Trophoblast cell (in vitro differentiated cells and primary cell): ENCODE measurements at regions not wholly inside any gene's neighbourhood (a gene's known extent, or its start where the extent isn't known, plus 50 kb on each side); places are given as distances from the start of the nearest gene placed in this dataset.

ENCODE experiments used
- DNase-seq, 2 donors: peaks; one replicate each; pipeline ENCODE4 v3.0.0-alpha.2; 2016
- H2AFZ ChIP-seq: 2 replicates; pipeline ENCODE4 v1.6.1; 2013; ENCODE audit warnings: low read length, moderate library complexity, mild to moderate bottlenecking; ENCODE audit not compliant: insufficient read depth, poor library complexity
- H2AK5ac ChIP-seq: 2 replicates; pipeline ENCODE4 v1.6.1; 2013; ENCODE audit warnings: mild to moderate bottlenecking, low read length
- H2BK120ac ChIP-seq: 2 replicates; pipeline ENCODE4 v1.6.1; 2013; ENCODE audit warnings: low read length, mild to moderate bottlenecking, moderate library complexity; ENCODE audit not compliant: insufficient read depth, poor library complexity
- H2BK12ac ChIP-seq: 2 replicates; pipeline ENCODE4 v1.6.1; 2013; ENCODE audit warnings: mild to moderate bottlenecking, low read length, moderate library complexity
- H2BK5ac ChIP-seq: 2 replicates; pipeline ENCODE4 v1.6.1; 2013; ENCODE audit warnings: low read length, low read depth, moderate library complexity, mild to moderate bottlenecking; ENCODE audit not compliant: poor library complexity
- H3K14ac ChIP-seq: 2 replicates; pipeline ENCODE4 v1.6.1; 2013; ENCODE audit warnings: mild to moderate bottlenecking, low read length
- H3K18ac ChIP-seq: 2 replicates; pipeline ENCODE4 v1.6.1; 2013; ENCODE audit warnings: mild to moderate bottlenecking, low read length
- H3K23ac ChIP-seq: 2 replicates; pipeline ENCODE4 v1.6.1; 2013; ENCODE audit warnings: low read length
- H3K27ac ChIP-seq: 2 replicates; pipeline ENCODE4 v1.5.1; 2013; ENCODE audit warnings: low read depth, mild to moderate bottlenecking, inconsistent platforms, low read length, moderate library complexity
- H3K27me3 ChIP-seq: 2 replicates; pipeline ENCODE4 v1.6.1; 2013; ENCODE audit warnings: inconsistent platforms, mild to moderate bottlenecking, low read length, moderate library complexity; ENCODE audit not compliant: insufficient read depth
- H3K36me3 ChIP-seq, 2 experiments: 1 replicate in 1 of 2; 2 replicates in 1 of 2; pipeline ENCODE4 v1.6.1; 2013; ENCODE audit warnings: low read length in 2 of 2, mild to moderate bottlenecking in 2 of 2, moderate library complexity in 1 of 2; ENCODE audit not compliant: insufficient read depth in 2 of 2, control insufficient read depth in 1 of 2
- H3K4ac ChIP-seq: 2 replicates; pipeline ENCODE4 v1.6.1; 2013; ENCODE audit warnings: low read depth, mild to moderate bottlenecking, low read length, moderate library complexity
- H3K4me1 ChIP-seq, 2 experiments: 1 replicate in 1 of 2; 2 replicates in 1 of 2; pipeline ENCODE4 v1.6.1; 2013; ENCODE audit warnings: low read length in 2 of 2, mild to moderate bottlenecking in 2 of 2, moderate library complexity in 1 of 2; ENCODE audit not compliant: insufficient read depth in 2 of 2, control insufficient read depth in 1 of 2
- H3K4me2 ChIP-seq: 2 replicates; pipeline ENCODE4 v1.6.1; 2013; ENCODE audit warnings: inconsistent platforms, mild to moderate bottlenecking, low read length, moderate library complexity
- H3K4me3 ChIP-seq: 2 replicates; pipeline ENCODE4 v1.5.1; 2013; ENCODE audit warnings: mild to moderate bottlenecking, low read depth, low read length, inconsistent platforms
- H3K79me1 ChIP-seq: one replicate; pipeline ENCODE4 v1.6.1; 2013; ENCODE audit warnings: low read length
- H3K79me2 ChIP-seq: 2 replicates; pipeline ENCODE4 v1.6.1; 2013; ENCODE audit warnings: low read length, mild to moderate bottlenecking; ENCODE audit not compliant: control insufficient read depth, insufficient read depth, poor library complexity
- H3K9ac ChIP-seq: 2 replicates; pipeline ENCODE4 v1.6.1; 2013; ENCODE audit warnings: mild to moderate bottlenecking, low read length
- H3K9me3 ChIP-seq: 2 replicates; pipeline ENCODE4 v1.6.1; 2013; ENCODE audit warnings: low read depth, mild to moderate bottlenecking, control low read depth, inconsistent platforms, low read length; ENCODE audit not compliant: insufficient read depth
- H4K12ac ChIP-seq: 2 replicates; pipeline ENCODE4 v1.6.1; 2013; ENCODE audit warnings: low read depth, mild to moderate bottlenecking, low read length, moderate library complexity
- H4K8ac ChIP-seq: 2 replicates; pipeline ENCODE4 v1.6.1; 2013; ENCODE audit warnings: low read depth, mild to moderate bottlenecking, low read length, moderate library complexity
- H4K91ac ChIP-seq: one replicate; pipeline ENCODE4 v1.6.1; 2013; ENCODE audit warnings: low read depth, mild to moderate bottlenecking, low read length, moderate library complexity
- WGBS: extraction: QIAGEN DNeasy Blood & Tissue Kit; methylation state at CpG from one replicate; pipeline ENCODE4 v1.1.7; 2013; ENCODE audit warnings: missing lambda C conversion rate; ENCODE audit not compliant: insufficient read length, insufficient coverage; ENCODE audit errors: extremely low coverage; 5-methylcytosine and 5-hydroxymethylcytosine counted together

GRCh38 chr13:68030152-68030809 lies 800.1 kb upstream of the PCDH9 start:
- Histone ChIP-seq H3K79me2 (no peaks in the 10 kb centered on the region), H3K79me1 (no peaks in the 10 kb centered on the region), H2BK5ac (no peak overlapping the region), H2AFZ (no peak overlapping the region), H4K8ac (no peak overlapping the region), H3K23ac (no peak overlapping the region), H3K36me3 (no peaks in the 10 kb centered on the region), H2BK12ac (no peak overlapping the region), H2AK5ac (no peak overlapping the region), H3K4ac (no peak overlapping the region), H3K27ac (no peak overlapping the region), H3K27me3 (no peaks in the 10 kb centered on the region), H3K18ac (no peak overlapping the region), H4K12ac (no peak overlapping the region), H2BK120ac (no peak overlapping the region), H3K4me3 (no peak overlapping the region), H4K91ac (no peak overlapping the region), H3K4me2 (no peak overlapping the region), H3K14ac (no peak overlapping the region), H3K9me3 (no peaks in the 10 kb centered on the region), H3K9ac (no peak overlapping the region), H3K4me1 (no peaks in the 10 kb centered on the region)
- no peak for DNase-seq
- WGBS: no CpG with 5 or more reads among the region's 1 CpG

- no peak overlapping the region for H2BK5ac ChIP-seq
- no peaks in the 10 kb centered on the region for H3K79me2 ChIP-seq
- no peak overlapping the region for H3K9ac ChIP-seq
- no peaks in the 10 kb centered on the region for H3K79me1 ChIP-seq
- H3K23ac ChIP-seq: no peak overlapping the region
- H2BK120ac ChIP-seq: no peak overlapping the region
- H3K14ac ChIP-seq: no peak overlapping the region
- no peak overlapping the region for H4K8ac ChIP-seq
- H3K4me2 ChIP-seq: no peak overlapping the region
- no peak for DNase-seq
- H3K4me1 ChIP-seq: no peaks in the 10 kb centered on the region
- H3K36me3 ChIP-seq: no peaks in the 10 kb centered on the region
- no peak overlapping the region for H3K4me3 ChIP-seq
- H3K4ac ChIP-seq: no peak overlapping the region
- H4K12ac ChIP-seq: no peak overlapping the region
- H3K27me3 ChIP-seq: no peaks in the 10 kb centered on the region
- H3K9me3 ChIP-seq: no peaks in the 10 kb centered on the region
- no peak overlapping the region for H2BK12ac ChIP-seq
- no peak overlapping the region for H3K18ac ChIP-seq
- H4K91ac ChIP-seq: no peak overlapping the region
- no peak overlapping the region for H3K27ac ChIP-seq
- no peak overlapping the region for H2AK5ac ChIP-seq
- no peak overlapping the region for H2AFZ ChIP-seq
Observed at GRCh38 chr13:68028701-68029100, 798.6 kb upstream of the PCDH9 start.

GRCh38 chr13:68027306-68027705 lies 797.2 kb upstream of the PCDH9 start:
- no peak overlapping the region for H3K4ac ChIP-seq
- no peak overlapping the region for H3K18ac ChIP-seq
- H3K4me1 ChIP-seq: no peaks in the 10 kb centered on the region
- no peak overlapping the region for H2BK120ac ChIP-seq
- H3K36me3 ChIP-seq: no peaks in the 10 kb centered on the region
- no peak overlapping the region for H3K4me2 ChIP-seq
- H3K27ac ChIP-seq: no peak overlapping the region
- H3K9ac ChIP-seq: no peak overlapping the region
- WGBS: no CpG with 5 or more reads among the region's 4 CpGs
- no peak overlapping the region for H3K23ac ChIP-seq
- H4K12ac ChIP-seq: no peak overlapping the region
- H3K79me1 ChIP-seq: no peaks in the 10 kb centered on the region
- no peak overlapping the region for H3K14ac ChIP-seq
- H2AFZ ChIP-seq: no peak overlapping the region
- no peak overlapping the region for H3K4me3 ChIP-seq
- no peaks in the 10 kb centered on the region for H3K79me2 ChIP-seq
- H4K91ac ChIP-seq: no peak overlapping the region
- no peaks in the 10 kb centered on the region for H3K27me3 ChIP-seq
- no peak overlapping the region for H2BK5ac ChIP-seq
- no peak overlapping the region for H2BK12ac ChIP-seq
- H4K8ac ChIP-seq: no peak overlapping the region
- H3K9me3 ChIP-seq: no peaks in the 10 kb centered on the region
- no peak for DNase-seq
- no peak overlapping the region for H2AK5ac ChIP-seq

- Histone ChIP-seq H3K4me2 (no peak overlapping the region), H2AK5ac (no peak overlapping the region), H3K9ac (no peak overlapping the region), H3K4me1 (no peaks in the 10 kb centered on the region), H3K4me3 (no peak overlapping the region), H3K27me3 (no peaks in the 10 kb centered on the region), H3K36me3 (no peaks in the 10 kb centered on the region), H4K12ac (no peak overlapping the region), H3K9me3 (no peaks in the 10 kb centered on the region), H2BK120ac (no peak overlapping the region), H3K18ac (no peak overlapping the region), H4K8ac (no peak overlapping the region), H2BK12ac (no peak overlapping the region), H2BK5ac (no peak overlapping the region), H3K79me2 (no peaks in the 10 kb centered on the region), H3K4ac (no peak overlapping the region), H3K79me1 (no peaks in the 10 kb centered on the region), H4K91ac (no peak overlapping the region), H2AFZ (no peak overlapping the region), H3K23ac (no peak overlapping the region), H3K14ac (no peak overlapping the region), H3K27ac (no peak overlapping the region)
- DNase-seq: no peak
- WGBS: no CpG with 5 or more reads among the region's 3 CpGs
Observed at GRCh38 chr13:68026077-68026476, 795.9 kb upstream of the PCDH9 start.
